Omental fat pad (tissue), 3 donors: ENCODE measurements at regions not wholly inside any gene's neighbourhood (a gene's known extent, or its start where the extent isn't known, plus 50 kb on each side); places are given as distances from the start of the nearest gene placed in this dataset.

Source experiments
- ATAC-seq: fragments of 150-250 bp; one replicate; pipeline ENCODE4 v1.9.1; 2016; ENCODE audit warnings: mild to moderate bottlenecking, moderate library complexity; ENCODE audit not compliant: low FRiP score
- DNase-seq: peaks from one replicate; pipeline ENCODE4 v3.0.0-alpha.2; 2019; ENCODE audit warnings: low spot score
- TF ChIP-seq, protein P1 (sequence below), 3 donors: fragments of 450-650 bp; IDR thresholded peaks; one replicate each; pipeline ENCODE4 v1.5.1; 2016 to 2017; ENCODE audit warnings: antibody characterized with exemption in 3 of 3, mild to moderate bottlenecking in 3 of 3, moderate library complexity in 2 of 3

DNA sequence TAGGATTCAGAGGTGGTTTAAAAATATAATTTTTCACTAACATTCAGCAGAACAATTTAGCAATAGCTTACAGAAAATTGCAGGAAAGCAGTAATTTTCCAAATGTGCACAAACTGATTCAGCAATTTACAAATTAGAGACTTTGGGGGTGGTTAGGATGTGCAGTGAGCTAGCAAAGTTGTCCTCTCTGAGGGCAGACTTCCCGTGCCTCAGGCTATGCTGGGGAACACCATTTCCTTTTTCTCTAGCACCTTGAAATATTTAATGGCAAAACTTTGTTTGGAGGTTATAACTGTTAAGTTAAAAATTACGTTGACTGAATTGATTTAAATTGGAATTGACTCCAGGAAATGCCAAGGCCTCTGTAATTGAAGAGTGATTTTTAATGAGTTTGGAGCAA lies 258.9 kb downstream of the PTBP2 start:
- ATAC-seq (no peak), DNase-seq (no peak)
- TF ChIP-seq, protein P1, sequence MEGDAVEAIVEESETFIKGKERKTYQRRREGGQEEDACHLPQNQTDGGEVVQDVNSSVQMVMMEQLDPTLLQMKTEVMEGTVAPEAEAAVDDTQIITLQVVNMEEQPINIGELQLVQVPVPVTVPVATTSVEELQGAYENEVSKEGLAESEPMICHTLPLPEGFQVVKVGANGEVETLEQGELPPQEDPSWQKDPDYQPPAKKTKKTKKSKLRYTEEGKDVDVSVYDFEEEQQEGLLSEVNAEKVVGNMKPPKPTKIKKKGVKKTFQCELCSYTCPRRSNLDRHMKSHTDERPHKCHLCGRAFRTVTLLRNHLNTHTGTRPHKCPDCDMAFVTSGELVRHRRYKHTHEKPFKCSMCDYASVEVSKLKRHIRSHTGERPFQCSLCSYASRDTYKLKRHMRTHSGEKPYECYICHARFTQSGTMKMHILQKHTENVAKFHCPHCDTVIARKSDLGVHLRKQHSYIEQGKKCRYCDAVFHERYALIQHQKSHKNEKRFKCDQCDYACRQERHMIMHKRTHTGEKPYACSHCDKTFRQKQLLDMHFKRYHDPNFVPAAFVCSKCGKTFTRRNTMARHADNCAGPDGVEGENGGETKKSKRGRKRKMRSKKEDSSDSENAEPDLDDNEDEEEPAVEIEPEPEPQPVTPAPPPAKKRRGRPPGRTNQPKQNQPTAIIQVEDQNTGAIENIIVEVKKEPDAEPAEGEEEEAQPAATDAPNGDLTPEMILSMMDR (IDR thresholded peaks at IDR 0.05): no peak

DNA sequence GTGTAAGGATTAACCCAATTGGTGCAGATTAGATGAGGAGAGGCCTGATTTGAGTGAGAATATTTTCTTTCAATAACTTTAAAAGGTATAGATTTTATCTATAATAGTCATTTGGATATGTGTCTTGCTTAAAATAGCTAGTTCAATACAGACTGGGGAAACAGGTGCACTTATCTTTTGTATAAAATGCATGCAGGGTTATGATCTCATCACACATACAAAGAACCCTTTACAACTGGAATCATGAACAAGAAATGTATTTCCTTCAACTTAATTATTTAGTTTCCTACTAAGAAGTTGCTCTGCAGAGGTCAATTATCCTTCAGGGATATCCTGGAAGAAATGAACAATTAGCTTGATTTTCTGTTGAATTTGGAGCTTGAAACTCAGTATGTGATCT lies 259.6 kb downstream of the PTBP2 start:
- TF ChIP-seq, protein P1 (IDR thresholded peaks at IDR 0.05): no peak
- no peak for ATAC-seq

DNA sequence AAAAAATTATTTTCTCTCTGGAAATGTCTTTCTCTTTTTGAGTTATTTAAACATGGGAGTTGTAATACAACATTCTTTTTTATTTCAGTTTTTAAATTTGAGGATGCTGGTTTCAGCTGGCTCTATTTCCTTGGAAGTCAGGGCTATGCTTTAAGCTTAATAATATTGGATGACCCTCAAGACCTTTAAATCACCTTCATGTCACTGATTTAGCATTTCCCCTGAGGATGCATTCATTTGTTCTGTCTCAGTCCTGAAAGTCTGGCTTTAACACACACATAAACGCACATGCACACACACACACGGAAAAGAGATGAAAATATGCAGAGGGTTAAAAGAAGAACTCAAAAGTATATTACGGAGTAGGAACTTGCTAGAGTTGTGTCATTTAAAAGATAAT lies 260.5 kb downstream of the PTBP2 start:
- ATAC-seq: no peak
- TF ChIP-seq, protein P1 (IDR thresholded peaks at IDR 0.05): no peak
- DNase-seq: no peak

More for the DNA sequence above, 259.6 kb downstream of the PTBP2 start:
- DNase-seq: no peak

DNA sequence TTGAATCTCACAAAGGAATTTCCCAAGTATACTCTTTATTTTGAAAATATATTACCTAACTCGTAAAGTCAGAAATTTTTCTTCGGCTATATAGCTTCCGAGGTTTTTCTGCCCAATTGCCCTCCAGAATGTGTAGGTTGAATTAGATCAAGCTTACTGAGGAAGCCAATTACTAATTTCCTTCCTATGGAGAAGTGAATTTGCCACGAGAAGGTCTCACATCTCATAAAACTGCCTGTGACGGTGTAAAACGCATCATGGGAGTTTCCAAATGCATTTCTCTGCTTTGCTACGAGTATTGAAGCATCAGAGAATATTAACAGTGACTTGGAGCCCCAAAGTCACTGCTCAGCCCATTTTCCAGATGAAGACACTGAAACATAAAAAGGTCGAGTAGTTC lies 262.3 kb downstream of the PTBP2 start:
- ATAC-seq: no peak
- no peak for DNase-seq
- TF ChIP-seq, protein P1 (IDR thresholded peaks at IDR 0.05): no peak

DNA sequence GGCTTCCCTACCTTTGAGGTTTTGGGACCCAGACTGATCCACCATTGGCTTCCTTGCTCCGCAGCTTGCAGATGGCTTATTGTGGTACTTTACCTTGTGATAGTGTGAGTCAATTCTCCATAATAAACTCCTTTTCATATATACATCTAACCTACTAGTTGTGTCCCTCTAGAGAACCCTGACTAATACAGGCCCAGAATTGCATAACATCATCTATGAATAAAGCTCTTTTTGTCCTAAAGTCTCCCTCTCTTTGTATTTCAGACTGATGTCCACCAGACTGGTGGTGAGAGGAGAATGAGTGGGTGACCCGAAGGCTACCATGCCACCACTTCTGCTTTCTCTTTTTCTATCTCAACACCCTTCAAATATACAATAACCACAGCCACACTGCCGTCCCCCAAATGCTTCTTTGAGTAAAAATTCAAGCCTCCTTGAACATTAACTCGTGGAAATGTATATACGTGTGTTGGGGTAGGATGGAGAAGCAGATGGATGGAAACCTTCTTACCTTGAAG lies 265.7 kb downstream of the PTBP2 start:
- DNase-seq (no peak), ATAC-seq (no peak)
- TF ChIP-seq, protein P1 (IDR thresholded peaks at IDR 0.05): no peak

DNA sequence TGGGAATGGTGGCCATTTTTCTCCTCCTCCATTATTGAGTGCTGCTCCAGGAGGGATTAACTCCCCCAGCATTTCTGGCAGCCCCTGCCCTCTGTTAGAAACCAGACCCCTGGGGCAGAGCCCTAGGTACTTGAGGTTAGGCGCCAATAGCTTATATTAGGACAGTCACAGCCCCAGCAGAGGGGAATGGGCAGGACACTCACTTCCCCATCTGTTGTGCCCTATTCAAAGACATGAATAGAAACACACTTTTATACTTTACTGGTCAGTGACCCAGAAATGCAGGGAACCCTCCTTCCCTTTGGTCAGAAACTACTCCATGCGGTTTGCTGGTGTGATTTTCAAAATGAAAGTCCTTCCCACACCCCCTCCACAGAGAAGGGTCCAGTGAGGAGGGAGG lies 267.7 kb downstream of the PTBP2 start:
- no peak for ATAC-seq
- TF ChIP-seq, protein P1 (IDR thresholded peaks at IDR 0.05): no peak
- no peak for DNase-seq

DNA sequence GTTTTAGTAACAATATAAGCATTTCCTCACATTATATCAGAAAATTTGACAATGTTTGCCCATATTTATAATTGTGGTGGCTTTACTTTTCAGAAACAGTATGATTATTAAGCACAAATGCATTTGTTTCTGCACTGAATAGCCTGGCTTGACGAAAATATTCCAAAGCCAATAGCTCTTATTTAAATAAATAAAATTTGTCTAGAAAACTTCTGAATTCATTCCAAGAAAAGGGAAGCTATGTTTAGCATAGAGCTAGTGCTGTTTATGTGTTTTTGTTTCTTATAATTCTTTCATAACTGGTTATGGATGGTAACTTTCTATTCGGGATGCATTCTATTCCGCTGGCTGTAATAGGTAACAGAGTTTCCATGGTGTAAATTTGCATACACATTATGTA lies 268.6 kb downstream of the PTBP2 start:
- ATAC-seq (no peak), DNase-seq (no peak)
- TF ChIP-seq, protein P1 (IDR thresholded peaks at IDR 0.05): no peak
